Central memory CD4-positive, alpha-beta T cell (primary cell): ENCODE measurements at regions not wholly inside any gene's neighbourhood (a gene's known extent, or its start where the extent isn't known, plus 50 kb on each side); places are given as distances from the start of the nearest gene placed in this dataset.
A peak's percentile ranks its signal among the peaks of the same experiment; 100 is the strongest.

Experiments
- DNase-seq: peaks from one replicate; pipeline ENCODE4 v3.0.0; 2022

DNA sequence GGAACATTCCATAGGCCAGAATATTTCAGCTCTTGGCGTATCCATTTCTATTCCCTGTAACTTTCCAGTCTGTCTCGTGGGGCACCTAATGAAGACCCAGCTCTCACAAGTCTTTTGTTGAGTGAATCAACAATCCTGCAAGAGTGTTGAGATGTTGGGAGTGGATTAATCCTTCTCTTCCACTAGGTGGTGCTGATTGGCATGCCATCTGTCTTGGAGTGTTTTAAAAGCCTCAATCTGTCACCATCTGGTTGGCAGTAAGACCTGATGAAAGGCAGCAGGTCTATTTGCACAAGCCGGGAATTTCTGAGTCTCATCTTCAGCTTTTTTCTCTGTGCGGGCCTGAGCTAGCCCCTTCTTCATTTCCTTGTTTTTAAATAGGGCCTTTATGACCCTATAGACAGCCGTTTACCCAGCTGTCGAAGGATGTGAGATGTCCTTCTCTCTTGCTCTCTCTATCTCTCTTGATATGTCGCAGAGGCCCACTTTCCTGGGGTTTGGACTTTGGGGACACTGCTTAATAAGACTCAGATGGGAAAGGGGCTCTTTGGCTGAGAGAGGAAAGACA is 180.5 kb downstream of the ZNF365 start:
- peak; percentile 14 for DNase-seq

DNA sequence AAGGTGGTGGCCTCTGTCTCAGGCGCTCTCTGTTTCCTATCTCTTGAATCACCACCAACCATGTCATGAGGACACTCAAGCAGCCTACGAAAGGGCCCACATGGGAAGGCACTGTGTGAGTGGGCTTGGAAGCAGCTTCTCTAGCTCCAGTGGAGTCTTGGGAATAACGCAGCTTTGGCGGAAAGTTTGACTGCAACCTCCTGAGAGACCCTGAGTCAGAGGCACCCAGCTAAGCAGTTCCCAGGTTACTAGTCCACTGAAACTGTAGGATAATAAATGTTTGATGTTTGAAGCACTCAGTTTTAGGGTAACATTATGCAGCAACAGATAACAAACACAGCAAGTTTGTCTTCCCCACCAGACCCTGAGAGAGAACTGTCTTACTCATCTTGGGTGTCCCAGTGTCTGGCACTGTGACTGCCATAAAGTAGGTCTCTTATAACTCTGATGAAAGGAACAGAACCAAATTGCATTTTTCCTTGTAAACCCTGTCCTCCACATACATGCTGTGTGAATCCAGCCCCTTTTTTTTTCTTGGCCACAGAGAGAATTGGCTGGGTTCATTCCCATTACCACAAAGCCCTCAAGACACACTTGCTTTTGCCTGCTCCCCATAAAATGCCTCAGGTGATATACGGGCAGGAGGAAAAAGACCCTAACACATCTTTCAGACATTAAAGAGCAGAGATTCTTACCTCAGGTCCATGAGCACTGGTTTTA is 185.5 kb downstream of the ZNF365 start:
- no peak for DNase-seq

DNA sequence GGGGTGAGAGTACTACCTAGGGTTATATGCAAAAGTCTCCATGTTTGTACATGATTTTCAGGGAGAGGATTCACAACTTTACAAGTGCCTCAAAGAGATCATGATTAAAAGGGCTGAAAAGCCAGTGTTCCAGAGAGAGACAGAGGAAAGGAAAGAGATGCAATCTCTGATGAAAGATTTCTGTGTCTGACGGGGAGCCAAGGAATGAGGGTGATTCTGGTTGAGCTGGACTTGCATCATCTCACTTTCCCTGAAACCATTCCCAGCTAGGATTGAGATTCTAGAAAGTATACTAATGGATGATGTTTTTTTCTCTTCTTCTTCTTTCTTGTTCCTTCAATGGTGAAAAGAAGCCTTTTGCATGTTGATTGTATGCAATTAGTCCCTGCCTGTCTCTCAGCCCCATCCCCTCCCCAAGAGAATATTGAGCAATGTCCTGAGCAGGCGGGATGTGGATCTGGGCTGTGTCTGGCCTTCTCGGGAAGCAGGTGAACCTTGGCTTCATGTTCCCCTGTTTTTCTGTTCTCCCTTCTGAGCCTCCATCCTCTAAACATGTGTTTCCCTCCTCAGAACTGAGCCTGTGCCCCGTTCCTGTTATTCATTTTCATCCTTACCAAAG is 186.1 kb downstream of the ZNF365 start:
- DNase-seq = no peak

DNA sequence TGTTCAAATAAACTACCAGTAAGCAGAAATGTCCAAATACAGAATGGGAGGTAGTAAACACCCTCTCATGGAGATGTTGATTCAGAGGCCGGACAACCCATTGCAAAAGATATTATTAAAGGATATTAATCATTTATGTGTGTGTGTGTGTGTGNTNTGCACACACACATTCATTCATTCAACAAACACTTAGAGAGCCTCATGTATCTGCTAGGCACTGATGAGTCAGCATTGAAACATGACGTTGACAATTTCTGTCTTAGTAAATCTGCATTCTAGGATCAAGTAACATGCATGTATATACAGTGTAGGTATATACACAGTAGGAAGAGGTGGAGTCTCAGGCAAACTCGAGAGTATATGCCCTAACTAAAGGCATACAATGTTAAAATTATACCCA is 187.0 kb downstream of the ZNF365 start:
- no peak for DNase-seq

DNA sequence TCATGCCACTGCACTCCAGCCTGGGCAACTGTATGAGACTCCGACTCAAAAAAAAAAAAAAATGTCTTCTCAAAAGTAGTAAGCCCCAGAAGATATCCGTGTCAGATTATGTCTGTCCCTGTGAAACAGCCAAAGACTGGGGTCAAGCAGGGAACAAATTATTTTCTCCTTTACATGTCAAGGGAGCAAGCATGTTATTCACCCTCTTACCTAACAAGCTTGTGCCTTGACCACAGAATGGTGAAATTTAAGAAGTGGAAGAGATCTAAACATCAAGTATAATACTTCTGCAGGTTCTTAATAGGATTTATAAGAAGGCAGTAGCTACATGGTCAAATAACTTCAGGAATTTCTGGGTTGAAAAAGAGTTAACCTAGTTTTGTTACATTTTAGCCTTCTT is 187.9 kb downstream of the ZNF365 start:
- DNase-seq = no peak

DNA sequence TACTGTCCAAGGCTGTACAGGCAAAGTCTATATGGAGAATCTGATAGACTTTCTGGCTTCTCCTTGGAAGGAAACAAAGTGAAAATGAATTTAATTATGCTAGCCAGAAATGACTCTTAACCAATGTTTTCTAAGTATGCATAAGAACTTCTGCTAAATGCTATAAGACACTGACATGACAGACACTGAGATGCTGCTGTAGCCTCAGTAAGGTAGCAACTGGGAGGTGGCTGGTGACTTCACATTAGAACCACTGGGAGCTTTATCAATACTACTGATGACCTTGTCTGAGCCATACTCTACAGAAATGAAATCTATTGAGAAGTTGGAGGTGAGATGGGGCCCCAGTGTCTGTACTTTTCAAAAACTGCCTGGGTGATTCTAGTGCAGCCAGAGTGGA is 188.6 kb downstream of the ZNF365 start:
- DNase-seq = no peak

DNA sequence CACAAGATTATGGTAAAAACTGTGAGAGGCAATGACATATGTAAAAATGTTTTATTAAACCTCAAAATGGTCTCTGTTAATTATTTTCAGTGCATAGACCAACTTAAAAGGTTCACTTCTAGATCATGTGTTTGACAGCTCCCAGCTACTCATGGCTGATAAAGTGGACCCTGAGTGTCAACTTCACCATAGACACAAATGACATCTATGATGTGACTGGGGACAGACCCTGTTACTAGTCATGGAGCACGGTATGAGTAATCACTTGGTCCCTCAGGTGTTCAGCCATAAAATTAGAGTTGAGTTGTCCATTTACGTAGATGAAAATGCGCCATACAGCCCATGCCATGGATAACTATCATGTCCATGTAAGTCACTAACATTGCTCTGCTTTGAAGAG is 199.8 kb downstream of the ZNF365 start:
- no peak for DNase-seq

DNA sequence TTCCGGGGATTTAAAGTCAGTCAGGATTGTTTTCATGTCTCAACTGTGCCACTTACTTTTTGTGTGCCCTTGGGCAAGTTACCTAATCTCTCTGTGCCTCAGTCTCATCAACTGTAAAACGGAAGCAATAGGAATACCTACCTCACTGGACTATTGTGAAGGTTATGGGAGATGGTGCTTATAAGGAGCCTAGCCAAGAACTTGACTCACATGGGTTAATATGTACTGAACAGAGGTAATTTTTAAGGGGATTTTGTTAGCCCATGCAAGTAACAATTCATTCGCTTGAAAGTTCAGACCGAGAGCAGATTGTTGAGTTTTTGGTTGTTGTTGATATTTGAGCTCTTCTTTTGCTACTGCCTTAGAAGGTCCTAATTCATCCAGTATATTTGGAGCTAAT is 202.9 kb downstream of the ZNF365 start:
- DNase-seq = no peak

DNA sequence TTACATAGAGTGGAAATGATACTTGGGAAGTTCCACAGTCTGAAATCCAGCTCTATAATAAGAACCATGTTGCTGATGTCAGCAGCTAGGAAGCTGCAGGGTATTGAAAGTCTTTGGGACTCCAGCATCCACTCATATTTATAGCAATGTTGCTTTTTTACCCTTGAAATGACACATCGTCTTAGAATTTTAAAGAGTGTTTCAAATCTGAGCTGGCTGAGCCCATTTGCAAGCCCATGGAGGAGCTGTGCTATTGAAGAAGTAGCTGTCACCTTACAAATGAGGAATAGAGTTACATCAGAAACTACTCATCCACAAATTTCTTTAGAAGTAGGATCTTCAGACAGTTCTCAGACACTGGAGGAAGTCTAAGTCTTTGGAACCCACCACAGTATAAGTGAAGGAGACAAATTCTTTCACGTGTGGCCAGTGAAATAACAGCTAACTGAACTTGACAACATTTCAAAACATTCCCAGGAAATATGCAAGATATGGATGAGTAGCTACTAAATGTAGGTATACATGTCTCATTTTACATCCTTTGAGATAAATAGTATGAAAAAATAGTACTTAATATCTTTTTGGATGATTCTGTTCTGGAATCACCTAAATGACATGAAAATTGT is 203.6 kb downstream of the ZNF365 start:
- DNase-seq = no peak

DNA sequence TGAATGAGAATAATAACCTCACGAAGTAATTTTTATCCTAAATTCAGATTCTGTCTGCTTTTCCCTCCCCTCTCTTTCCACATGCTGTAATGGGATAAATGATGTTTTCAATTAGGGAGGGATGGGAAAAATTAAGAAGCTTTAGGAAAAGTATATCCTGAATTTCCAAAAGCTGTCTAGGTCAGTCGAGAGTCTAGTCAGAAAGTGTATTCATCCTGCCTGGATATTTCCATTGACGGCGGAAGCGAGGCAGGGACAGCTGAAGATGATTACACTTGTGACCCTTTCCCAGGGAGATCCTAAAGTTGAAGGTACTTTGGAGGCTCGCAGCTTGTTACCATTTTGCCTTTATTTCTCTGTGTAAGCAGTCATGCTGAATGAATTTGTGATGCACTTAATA is 204.1 kb downstream of the ZNF365 start:
- no peak for DNase-seq

DNA sequence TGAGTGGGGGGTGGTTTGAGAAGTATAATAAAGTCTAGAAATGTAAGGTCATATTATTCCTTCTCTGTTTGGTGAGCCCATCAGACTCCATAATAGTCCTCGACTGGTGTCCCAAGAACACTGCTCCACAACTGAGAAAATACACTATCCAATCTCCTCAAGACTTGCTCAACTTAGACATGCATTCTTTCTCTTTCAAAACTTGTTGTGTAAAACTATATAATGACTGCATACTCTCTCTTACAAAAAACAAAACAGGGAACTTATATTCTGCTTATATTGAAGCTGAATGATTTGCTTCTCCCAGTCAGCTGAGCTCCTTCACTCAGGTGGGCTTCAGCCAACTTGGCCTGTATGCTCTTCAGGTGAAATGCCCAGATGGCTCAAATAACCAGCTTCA is 204.7 kb downstream of the ZNF365 start:
- DNase-seq = no peak

DNA sequence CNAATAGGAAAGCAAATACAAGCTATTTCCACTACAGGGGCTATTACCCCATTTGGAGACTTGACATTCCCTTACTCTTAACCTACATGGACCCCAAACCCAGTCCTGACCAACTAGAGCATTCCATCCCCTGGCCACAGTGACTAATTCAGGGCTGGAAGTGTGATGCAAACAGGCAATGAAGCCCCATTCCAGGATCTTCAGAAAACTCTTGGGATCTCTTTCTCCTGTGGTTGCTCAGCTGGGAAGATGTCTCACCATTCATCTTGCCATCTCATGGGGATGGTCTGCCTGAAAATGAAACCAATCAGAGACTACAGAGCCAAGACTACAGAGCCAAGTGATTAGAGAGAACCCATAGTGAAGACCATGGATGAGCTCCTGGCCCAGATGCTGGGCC is 206.2 kb downstream of the ZNF365 start:
- no peak for DNase-seq

DNA sequence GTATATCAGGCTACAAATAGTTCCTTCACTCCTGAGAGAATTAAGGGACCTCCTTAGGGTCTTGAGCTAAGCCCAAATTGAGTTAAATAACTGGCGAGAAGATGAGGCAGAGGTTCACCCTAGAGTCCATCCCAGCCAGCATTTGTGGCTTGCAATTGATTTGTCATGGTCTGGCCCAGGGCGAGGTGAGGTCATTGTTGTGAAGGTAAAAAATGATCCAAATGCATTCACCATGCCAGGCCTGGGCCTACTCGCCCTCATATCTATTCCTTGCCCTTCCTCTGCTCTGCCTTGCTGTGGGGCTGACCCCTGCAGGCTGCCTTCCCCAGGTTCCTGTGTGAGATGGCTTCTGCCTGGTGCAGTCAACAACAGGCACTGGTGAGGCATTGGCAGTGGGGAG is 207.2 kb downstream of the ZNF365 start:
- DNase-seq = no peak

DNA sequence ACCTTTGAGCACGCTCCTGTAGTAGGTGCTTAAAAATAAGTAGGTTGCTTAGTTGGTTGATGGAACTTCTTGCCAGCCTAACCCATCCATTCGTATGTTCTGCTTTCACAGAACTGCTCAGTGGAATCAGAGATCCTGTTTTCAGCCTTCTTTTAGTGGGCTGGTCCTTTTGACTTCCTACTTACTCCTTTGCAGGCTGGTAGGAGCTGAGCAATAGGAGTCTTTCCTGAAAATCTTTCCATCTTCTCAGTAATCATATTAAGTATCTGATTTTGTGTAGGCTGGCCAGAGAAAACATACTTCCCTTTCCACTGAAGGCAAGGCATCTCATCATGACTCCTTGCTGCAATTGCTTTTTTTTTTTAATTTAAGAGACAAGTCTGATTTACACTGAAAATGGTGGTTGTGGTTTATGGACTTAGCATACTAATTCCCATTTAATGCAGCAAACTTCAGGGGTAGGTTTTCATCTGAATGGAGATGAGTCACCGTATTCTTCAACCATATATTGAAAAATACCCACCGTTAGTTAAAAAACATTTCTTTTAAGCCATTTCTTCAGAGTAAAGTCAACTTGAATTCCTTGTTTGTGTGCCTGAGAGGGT is 208.0 kb downstream of the ZNF365 start:
- no peak for DNase-seq

DNA sequence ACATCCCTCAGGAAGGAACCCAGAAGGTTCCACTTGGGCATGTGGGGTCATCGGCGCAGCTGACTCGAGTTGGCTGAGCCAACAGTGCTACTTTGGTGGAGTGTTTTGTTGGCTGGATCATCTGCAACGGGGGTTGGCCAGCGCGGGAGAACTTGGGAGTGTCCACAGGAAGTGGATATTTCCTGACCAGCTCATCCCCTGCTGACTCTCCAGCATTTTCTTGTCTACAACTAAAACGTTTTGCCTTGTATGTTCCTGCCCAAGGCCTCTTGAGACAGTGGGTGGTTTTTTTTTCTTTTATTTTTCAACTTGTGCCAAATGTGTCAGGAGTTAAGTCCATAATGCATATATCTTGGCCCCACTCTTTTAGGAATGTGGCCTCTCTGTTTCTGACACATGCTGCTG is 208.6 kb downstream of the ZNF365 start:
- DNase-seq = no peak

DNA sequence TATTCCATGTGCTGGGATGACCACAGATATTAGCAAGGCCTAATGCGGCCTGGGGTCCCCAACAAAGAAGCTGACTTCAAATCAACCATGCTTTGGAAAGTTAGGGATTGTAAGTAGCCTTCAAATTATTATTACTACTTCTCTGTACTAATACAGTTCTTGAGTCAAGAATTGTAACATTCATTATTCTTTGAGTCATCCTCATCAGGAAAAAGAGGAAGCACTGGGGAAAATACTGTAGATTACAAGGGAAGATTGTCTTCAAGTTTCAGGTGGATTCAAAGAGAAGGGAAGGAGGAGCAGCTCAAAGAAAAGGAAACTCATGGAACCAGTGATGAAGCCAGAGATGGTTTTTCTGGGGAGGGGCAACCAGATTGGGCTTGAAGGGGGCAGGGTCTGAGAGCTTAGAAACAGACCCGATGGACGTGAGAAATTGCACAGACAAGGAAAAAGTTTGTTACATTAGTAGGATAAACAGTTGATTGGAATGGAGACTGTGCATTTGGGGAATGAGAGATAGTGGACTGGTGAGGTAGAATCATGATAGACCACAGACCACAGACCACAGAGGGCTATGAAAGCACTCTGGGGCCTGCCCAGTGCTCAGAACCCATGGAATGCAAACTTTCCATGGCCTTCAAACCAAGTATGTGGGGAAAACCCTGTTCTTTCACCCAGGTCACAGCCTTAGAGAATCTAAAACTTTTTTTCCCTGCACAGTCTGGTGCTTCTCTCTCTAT is 209.9 kb downstream of the ZNF365 start:
- DNase-seq = no peak

DNA sequence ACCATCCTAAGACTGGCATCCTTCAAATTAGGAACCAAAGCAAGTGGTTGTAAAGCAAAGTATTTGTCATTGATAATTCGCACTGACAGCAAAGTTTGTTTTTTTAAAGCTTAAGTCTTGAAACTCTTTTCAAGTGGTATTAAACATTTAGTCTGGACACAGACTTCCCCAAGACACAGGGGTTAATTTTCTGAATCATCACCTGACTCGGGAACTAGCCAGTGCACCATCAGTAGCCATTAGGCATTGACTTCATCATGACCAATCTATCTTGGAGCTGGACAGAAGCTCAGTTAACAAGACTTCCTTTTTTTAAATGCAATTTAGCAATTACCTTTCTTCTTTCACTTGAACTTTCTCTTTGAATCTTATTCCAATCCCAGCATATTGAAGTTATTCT is 210.6 kb downstream of the ZNF365 start:
- DNase-seq = no peak

DNA sequence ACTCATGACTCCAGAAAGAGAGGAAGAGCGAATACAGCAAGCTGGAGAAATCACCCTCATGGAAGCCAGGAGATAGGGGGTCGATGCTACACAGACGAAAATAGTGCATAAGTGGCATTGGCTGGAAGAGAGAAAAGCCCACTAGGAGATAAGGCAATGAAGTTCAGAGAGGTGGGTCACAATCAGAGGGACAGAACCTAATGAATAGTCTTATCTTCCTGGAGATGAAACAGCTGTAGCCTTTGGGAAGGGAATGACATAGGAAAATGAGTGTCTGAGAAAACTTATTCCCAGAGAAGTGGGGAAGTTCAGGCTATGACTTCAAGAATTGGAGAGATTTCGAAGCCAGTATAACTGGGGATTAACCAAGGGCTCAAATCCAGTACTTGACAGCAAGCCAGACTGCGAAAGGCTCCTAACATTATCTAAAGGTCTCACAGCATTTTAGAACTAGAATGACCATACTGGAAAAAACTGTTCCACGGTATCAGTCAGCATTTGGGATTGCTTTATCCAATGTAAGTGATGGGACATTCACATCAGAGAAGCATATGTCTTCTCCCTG is 211.1 kb downstream of the ZNF365 start:
- DNase-seq = no peak

DNA sequence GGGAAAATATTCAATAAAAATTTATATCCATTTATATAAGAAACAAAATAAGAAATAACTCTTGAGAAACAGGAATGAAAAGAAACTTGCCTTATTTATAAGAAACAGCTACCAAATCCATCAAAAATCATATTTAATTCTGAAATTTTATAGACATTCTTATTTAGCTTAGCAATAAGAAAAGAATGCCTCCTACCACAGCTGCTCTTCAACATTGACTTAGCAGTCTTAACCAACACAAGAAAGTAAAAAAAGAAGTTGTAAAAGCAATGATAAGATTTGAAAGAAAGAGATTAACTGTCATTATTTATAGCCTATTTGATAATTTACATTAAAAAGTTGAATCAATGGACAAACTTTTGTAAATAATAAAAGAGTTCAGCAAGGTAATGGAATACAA is 212.8 kb downstream of the ZNF365 start:
- no peak for DNase-seq

DNA sequence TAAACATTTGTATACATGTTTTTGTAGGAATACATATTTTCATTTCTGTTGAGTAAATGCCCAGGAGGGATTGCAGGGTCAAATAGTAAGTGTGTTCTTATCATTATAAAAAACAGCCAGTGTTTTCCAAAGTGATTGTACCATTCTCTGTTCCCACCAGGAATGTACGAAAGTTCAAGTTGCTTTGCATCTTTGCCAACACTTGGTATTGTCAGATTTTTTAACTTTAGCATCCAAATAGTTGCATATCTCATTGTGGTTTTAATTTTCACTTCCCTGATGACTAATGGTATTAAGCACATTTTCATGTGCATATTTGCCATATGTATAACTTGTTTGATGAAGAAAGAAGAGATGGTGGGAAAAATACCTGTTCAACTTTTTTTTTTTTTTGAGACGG is 213.9 kb downstream of the ZNF365 start:
- DNase-seq = no peak

DNA sequence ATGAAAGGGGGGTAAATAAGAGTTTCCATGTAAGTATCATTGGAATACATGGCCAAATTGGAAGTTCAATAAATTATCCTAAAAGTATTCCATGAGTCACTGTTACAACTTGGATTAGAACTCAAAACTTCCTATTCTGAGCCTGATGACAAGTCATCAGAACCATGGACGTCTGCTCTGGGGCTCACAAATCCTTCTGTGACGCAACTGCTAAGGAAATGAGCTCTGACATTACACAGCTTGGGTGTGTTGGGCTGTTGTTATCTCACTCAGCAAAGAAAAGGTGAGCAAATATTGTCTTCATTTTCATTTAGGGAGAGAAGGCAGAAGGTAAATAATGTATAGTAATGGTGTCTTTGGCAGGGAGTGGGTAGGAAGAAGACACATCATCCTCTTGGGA is 214.8 kb upstream of the ADO start:
- DNase-seq = no peak

DNA sequence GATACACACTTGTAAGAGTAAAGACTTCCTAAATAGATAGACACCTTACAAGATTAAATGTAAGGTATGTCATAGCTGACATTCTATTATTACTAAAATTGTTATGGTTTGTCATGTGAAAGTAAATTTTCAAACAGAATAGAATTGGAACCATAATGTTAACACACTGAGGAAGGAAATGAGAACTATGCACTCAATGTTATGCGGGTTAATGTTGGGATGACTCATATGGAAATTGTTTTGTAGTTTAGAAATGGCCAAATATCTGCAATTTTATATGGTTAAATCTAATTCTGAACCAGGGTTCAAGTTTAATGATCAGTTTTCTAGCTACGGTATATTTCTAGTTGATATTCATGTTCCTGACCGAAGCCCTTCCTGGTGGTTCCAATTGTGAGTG is 214.2 kb upstream of the ADO start:
- DNase-seq = no peak

DNA sequence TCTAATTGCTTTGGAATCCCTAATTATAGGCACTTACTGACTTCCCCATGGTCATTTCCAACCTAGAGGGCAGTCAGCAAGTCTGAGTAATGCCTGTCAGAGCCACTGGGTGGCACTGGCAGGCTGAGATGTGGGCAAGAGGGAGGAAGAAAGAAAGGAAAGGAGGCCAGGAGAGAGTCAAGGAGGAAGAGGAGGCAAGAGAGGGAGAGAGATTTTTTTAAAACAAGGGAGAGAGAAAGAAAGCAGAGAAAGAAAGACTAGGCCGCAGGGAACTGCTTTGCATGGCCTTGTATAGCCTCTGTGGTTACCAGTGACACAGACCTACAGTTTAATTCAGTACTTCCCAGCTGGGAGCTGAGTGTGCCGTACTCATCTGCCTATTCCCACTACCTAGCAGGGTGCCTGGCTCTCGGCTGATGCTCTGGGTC is 210.4 kb upstream of the ADO start:
- peak; percentile 24 for DNase-seq
